ENCODE measurements at regions not wholly inside any gene's neighbourhood (a gene's known extent, or its start where the extent isn't known, plus 50 kb on each side); places are given as distances from the start of the nearest gene placed in this dataset.

DNA sequence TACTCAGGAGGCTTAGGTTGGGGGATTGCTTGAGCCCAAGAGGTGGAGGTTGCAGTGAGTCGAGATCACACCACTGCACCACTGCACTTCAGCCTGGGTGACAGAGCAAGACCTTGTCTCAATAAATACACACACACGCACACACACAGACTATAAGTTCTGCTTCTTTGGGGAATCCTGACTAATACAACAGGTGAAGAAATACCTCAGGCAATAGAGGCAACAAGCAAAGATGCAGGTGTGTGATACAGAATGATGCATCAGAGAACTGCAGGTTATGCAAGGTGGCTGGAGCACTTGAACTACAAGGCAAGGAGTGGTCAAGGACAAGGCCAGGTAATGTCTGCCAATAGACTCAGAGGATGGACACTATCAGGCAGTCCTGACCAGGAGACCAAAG is 117.6 kb upstream of the ZNF678 start:
- 92 to 94% methylated on average over 2 of the region's 2 CpGs for WGBS, 2 donors
- no peak overlapping the region for H3K27ac ChIP-seq
- no peak overlapping the region for H3K4me3 ChIP-seq
- intact Hi-C loops (cut with DNase I): no loop called here
- DNase-seq: no peak
- H3K9me3 ChIP-seq: no peaks in the 10 kb centered on the region
- no peaks in the 10 kb centered on the region for H3K27me3 ChIP-seq
- no peak for ATAC-seq
- no peaks in the 10 kb centered on the region for H3K36me3 ChIP-seq (replicated peaks in 1 of 2; ENCODE audit: insufficient read depth in 1 of 2, low read depth in 2 of 2)
- TF ChIP-seq, protein P1, sequence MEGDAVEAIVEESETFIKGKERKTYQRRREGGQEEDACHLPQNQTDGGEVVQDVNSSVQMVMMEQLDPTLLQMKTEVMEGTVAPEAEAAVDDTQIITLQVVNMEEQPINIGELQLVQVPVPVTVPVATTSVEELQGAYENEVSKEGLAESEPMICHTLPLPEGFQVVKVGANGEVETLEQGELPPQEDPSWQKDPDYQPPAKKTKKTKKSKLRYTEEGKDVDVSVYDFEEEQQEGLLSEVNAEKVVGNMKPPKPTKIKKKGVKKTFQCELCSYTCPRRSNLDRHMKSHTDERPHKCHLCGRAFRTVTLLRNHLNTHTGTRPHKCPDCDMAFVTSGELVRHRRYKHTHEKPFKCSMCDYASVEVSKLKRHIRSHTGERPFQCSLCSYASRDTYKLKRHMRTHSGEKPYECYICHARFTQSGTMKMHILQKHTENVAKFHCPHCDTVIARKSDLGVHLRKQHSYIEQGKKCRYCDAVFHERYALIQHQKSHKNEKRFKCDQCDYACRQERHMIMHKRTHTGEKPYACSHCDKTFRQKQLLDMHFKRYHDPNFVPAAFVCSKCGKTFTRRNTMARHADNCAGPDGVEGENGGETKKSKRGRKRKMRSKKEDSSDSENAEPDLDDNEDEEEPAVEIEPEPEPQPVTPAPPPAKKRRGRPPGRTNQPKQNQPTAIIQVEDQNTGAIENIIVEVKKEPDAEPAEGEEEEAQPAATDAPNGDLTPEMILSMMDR (IDR thresholded peaks at IDR 0.05): no peak
- TF ChIP-seq POLR2A (IDR thresholded peaks at IDR 0.05): no peak
- peaks cover 4% of the 10 kb centered on the region for H3K4me1 ChIP-seq

DNA sequence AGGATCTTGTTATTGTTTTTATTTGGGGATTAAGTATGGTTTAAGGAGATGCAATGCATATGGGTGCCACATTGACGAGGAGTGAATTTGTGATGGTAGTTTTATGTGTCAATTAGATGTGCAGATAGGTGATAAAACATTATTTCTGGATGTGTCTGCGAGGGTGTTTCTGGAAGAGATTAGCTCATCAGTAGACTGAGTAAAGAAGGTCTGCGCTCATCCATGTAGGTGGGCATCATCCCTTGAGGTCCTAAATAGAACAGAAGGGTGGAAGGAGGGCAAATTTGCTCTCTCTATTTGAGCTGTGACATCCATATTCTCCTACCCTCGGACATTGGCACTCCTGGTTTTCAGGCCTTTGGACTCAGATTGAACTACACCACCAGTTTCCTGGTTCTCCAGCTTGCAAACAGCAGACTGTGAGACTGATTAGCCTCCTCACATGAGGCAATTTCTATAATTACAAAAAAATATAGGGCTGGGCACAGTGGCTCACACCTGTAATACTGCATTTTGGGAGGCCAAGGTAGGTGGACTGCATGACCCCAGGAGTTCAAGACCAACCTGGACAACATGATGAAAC is 118.2 kb upstream of the ZNF678 start:
- Histone ChIP-seq H3K4me1 (peaks cover 6% of the 10 kb centered on the region), H3K9me3 (no peaks in the 10 kb centered on the region), H3K4me3 (no peak overlapping the region), H3K27ac (no peak overlapping the region), H3K27me3 (no peaks in the 10 kb centered on the region), H3K36me3 (replicated peaks in 1 of 2; ENCODE audit: insufficient read depth in 1 of 2, low read depth in 2 of 2) (no peaks in the 10 kb centered on the region)
- DNase-seq: no peak
- TF ChIP-seq, protein P1 (IDR thresholded peaks at IDR 0.05): no peak
- TF ChIP-seq POLR2A (IDR thresholded peaks at IDR 0.05): no peak
- intact Hi-C loops (cut with DNase I): no loop called here
- no peak for ATAC-seq
- 81 to 85% methylated on average over 4 of the region's 4 CpGs for WGBS, 2 donors

DNA sequence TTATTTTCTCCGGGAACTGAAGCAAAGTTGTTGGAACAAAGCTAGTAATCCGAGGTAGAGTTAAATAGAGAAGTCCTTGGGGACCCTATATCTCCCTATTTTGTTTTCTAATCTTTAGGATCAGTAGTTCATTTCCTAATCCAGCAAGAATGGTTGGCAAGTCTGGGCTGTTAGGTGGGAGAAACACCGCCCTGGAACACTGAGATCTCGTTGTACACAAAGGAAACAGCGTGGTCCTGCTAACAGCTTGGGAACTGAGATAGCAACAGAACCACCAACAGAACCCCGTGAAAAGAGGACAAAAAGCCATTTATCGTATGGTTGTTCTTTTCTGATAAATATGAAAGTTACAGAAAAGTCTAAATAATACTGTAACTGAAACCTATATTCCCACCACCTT is 121.9 kb upstream of the CDC42BPA start:
- DNase-seq: peak in 1 of 4 donors; percentile 19
- no peak overlapping the region for H3K4me3 ChIP-seq
- peaks cover 6% of the 10 kb centered on the region for H3K4me1 ChIP-seq
- no peaks in the 10 kb centered on the region for H3K9me3 ChIP-seq
- WGBS, 2 donors: 28 to 40% methylated on average over 7 of the region's 7 CpGs
- H3K27ac ChIP-seq: peak overlapping the region in 2 of 4 donors; percentile 6 to 50
- ATAC-seq: no peak
- H3K36me3 ChIP-seq (replicated peaks in 1 of 2; ENCODE audit: insufficient read depth in 1 of 2, low read depth in 2 of 2): no peaks in the 10 kb centered on the region
- intact Hi-C loops (cut with DNase I): no loop called here
- no peaks in the 10 kb centered on the region for H3K27me3 ChIP-seq
- TF ChIP-seq POLR2A (IDR thresholded peaks at IDR 0.05): no peak
- TF ChIP-seq, protein P1 (IDR thresholded peaks at IDR 0.05): no peak

DNA sequence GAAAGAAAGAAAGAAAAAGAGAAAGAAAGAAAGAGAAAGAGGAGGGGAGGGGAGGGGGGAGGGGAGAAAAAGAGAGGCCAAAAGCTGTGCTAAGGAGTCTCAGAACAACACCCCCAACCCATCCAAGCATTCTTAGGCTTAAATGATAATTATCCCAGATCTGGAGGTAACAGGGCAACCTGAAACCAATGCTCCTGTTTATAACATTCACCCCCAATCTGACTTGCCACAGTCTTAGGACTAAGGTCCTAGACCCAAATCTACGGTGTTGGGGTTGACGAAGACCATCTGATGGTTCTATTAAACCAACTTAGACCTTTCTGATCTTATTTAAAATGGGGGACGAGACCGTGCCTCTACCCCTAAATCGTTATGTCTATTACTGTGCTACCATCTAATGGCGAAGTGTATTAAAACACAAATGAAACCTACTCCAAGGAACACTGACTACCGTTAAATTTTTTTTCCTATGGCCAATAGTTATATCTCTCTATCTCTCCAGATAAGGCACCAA is 119.3 kb upstream of the CDC42BPA start:
- Histone ChIP-seq H3K4me3 (no peak overlapping the region), H3K27ac (no peak overlapping the region), H3K27me3 (no peaks in the 10 kb centered on the region), H3K9me3 (no peaks in the 10 kb centered on the region), H3K36me3 (replicated peaks in 1 of 2; ENCODE audit: insufficient read depth in 1 of 2, low read depth in 2 of 2) (no peaks in the 10 kb centered on the region), H3K4me1 (peaks cover 6% of the 10 kb centered on the region)
- ATAC-seq: peak; percentile 77
- intact Hi-C loops (cut with DNase I): no loop called here
- TF ChIP-seq, protein P1 (IDR thresholded peaks at IDR 0.05): peak in 6 of 7 experiments; percentile 20 to 73 (median 67)
- TF ChIP-seq POLR2A (IDR thresholded peaks at IDR 0.05): no peak
- WGBS, 2 donors: 0 to 2% methylated on average over 7 of the region's 7 CpGs
- peak in 2 of 4 donors; percentile 9 to 20 for DNase-seq

Data from body of pancreas (tissue), 4 donors.